Ishikawa (cell line): ENCODE measurements at regions not wholly inside any gene's neighbourhood (a gene's known extent, or its start where the extent isn't known, plus 50 kb on each side); places are given as distances from the start of the nearest gene placed in this dataset.

Source experiments
- EP300 ChIP-seq: IDR thresholded peaks from 2 replicates; pipeline ENCODE4 v1.6.1; 2012; ENCODE audit warnings: borderline replicate concordance
- TF ChIP-seq, protein P1 (sequence below): IDR thresholded peaks from 2 replicates; pipeline ENCODE4 v1.6.1; 2012

DNA sequence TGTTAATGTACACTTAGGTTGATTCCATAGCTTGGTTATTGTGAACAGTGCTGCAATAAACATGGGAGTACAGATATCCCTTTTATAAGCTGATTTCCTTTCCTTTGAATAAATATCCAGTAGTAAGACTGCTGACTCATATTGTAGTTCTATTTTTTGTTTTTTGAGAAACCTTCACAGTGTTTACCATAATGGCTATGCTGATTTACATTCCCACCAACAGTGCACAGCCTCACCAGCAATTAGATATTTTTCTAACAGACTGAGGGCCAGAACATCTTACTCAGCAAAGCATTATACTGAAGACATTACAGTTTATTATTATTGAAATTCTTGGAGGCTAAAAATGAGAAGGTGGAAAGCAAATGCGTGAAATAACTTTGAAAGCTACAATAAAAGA is 187.3 kb upstream of the HEY2 start:
- TF ChIP-seq, protein P1, sequence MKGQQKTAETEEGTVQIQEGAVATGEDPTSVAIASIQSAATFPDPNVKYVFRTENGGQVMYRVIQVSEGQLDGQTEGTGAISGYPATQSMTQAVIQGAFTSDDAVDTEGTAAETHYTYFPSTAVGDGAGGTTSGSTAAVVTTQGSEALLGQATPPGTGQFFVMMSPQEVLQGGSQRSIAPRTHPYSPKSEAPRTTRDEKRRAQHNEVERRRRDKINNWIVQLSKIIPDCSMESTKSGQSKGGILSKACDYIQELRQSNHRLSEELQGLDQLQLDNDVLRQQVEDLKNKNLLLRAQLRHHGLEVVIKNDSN = no peak
- TF ChIP-seq EP300 = no peak
